Parathyroid adenoma (tissue), 2 donors: ENCODE measurements at regions not wholly inside any gene's neighbourhood (a gene's known extent, or its start where the extent isn't known, plus 50 kb on each side); places are given as distances from the start of the nearest gene placed in this dataset.

Experiments
- H2AFZ ChIP-seq: fragments of 300-600 bp; sonication (generic); one replicate; pipeline ENCODE4 v1.7.0; 2017; ENCODE audit warnings: antibody characterized with exemption, mild to moderate bottlenecking
- H3K27ac ChIP-seq: fragments of 300-600 bp; sonication (generic); one replicate; pipeline ENCODE4 v1.7.0; 2017
- H3K27me3 ChIP-seq: fragments of 300-600 bp; sonication (generic); one replicate; pipeline ENCODE4 v1.7.0; 2017; ENCODE audit warnings: low read length; ENCODE audit not compliant: control insufficient read depth, insufficient read depth
- H3K36me3 ChIP-seq: fragments of 300-600 bp; sonication (generic); one replicate; pipeline ENCODE4 v1.7.0; 2017; ENCODE audit warnings: low read length; ENCODE audit not compliant: control insufficient read depth, insufficient read depth
- H3K4me1 ChIP-seq: fragments of 300-600 bp; sonication (generic); one replicate; pipeline ENCODE4 v1.7.0; 2017; ENCODE audit warnings: control low read depth
- H3K4me2 ChIP-seq: fragments of 300-600 bp; sonication (generic); one replicate; pipeline ENCODE4 v1.7.0; 2017; ENCODE audit warnings: low read length
- H3K4me3 ChIP-seq: fragments of 300-600 bp; sonication (generic); one replicate; pipeline ENCODE4 v1.7.0; 2017; ENCODE audit warnings: low read depth, low read length
- H3K79me2 ChIP-seq: fragments of 300-600 bp; sonication (generic); one replicate; pipeline ENCODE4 v1.7.0; 2017; ENCODE audit warnings: control low read depth
- H3K9ac ChIP-seq: fragments of 300-600 bp; sonication (generic); one replicate; pipeline ENCODE4 v1.7.0; 2017; ENCODE audit warnings: mild to moderate bottlenecking
- H3K9me3 ChIP-seq: fragments of 300-600 bp; sonication (generic); one replicate; pipeline ENCODE4 v1.7.0; 2017; ENCODE audit warnings: low read length; ENCODE audit not compliant: control insufficient read depth
- TF ChIP-seq, protein P1 (sequence below): fragments of 300-600 bp; sonication (generic); IDR thresholded peaks from one replicate; pipeline ENCODE4 v1.7.0; 2017; ENCODE audit warnings: antibody characterized with exemption, mild to moderate bottlenecking
- donor health status: primary hyperparathyroidism.

DNA sequence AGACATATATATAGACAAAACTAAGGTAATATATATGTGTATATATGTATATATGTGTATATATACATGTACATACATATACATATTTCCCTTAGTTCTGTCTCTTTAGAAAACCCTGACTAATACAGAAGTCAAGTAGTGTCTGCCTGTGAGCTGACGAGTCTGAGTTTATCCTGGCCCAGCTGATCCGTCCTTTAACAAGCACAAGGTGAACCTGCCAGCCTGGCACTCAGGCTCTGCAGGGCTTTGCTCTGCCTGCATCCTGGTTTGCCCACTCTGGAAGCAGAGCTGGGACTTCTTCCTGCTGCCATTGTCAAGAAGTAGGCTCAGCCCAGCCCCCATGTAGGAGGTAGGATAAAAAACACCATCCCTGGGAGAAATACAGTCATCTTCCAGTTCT lies 388.0 kb downstream of the ICE1 start:
- Histone ChIP-seq H3K27me3 (no peaks in the 10 kb centered on the region), H3K9ac (no peak overlapping the region), H3K79me2 (no peaks in the 10 kb centered on the region), H3K27ac (no peak overlapping the region), H3K4me1 (no peaks in the 10 kb centered on the region), H2AFZ (no peak overlapping the region), H3K4me2 (no peak overlapping the region), H3K4me3 (no peak overlapping the region), H3K9me3 (no peaks in the 10 kb centered on the region), H3K36me3 (no peaks in the 10 kb centered on the region)
- TF ChIP-seq, protein P1, sequence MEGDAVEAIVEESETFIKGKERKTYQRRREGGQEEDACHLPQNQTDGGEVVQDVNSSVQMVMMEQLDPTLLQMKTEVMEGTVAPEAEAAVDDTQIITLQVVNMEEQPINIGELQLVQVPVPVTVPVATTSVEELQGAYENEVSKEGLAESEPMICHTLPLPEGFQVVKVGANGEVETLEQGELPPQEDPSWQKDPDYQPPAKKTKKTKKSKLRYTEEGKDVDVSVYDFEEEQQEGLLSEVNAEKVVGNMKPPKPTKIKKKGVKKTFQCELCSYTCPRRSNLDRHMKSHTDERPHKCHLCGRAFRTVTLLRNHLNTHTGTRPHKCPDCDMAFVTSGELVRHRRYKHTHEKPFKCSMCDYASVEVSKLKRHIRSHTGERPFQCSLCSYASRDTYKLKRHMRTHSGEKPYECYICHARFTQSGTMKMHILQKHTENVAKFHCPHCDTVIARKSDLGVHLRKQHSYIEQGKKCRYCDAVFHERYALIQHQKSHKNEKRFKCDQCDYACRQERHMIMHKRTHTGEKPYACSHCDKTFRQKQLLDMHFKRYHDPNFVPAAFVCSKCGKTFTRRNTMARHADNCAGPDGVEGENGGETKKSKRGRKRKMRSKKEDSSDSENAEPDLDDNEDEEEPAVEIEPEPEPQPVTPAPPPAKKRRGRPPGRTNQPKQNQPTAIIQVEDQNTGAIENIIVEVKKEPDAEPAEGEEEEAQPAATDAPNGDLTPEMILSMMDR = no peak

DNA sequence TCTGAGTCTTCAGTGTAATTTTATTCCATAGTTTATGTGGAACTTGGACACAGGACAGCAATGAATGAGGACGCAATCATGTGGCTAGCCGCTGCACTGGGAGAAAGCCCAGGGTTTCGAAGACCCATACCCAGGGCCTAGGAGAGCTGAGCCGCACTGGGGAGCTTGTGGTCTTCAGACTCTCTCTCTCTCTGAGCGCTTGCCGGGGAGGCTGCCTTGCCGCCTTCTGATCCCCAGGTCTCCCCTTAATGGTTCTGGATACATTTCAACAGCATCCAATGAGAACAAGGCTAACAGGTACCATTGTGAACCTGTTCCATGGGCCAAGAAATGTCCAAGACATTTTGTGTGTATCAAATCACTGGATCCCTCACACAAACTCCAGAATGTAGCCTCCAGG lies 383.4 kb downstream of the ICE1 start:
- Histone ChIP-seq H2AFZ (no peak overlapping the region), H3K9me3 (no peaks in the 10 kb centered on the region), H3K36me3 (no peaks in the 10 kb centered on the region), H3K4me2 (no peak overlapping the region), H3K9ac (no peak overlapping the region), H3K27ac (no peak overlapping the region), H3K4me3 (no peak overlapping the region), H3K79me2 (no peaks in the 10 kb centered on the region), H3K4me1 (no peaks in the 10 kb centered on the region), H3K27me3 (no peaks in the 10 kb centered on the region)
- TF ChIP-seq, protein P1 = no peak

DNA sequence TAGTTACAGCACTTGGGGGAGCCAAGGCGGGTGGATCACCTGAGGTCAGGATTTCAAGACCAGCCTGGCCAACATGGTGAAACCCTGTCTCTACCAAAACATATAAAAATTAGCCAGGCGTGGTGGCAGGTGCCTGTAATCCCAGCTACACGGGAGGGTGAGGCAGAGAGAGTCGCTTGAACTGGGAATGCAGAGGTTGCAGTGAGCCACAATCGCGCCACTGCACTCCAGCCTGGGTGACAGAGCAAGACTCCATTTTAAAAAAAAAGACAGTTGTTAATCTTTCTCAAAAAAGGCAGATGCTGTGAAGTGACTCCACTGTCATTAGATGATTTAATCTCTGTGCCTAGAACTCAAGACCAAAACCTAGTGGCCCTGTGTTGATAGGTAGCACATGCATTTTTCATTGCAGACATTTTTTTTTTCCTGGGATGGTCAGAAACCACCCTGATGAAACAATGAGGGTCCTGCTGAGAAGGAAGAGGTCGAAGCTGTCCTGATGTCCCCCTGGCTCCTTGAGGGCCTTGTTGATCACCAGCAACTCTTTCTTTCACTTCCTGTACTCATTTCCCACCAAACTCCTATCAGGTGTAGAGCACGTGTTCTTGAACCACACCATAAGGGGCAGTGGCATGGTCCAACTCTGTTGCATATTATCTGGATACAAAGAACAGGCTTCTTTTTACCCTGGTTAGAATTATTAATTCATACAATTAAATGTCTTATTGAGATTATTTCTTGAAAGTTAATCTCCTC lies 382.2 kb downstream of the ICE1 start:
- H3K27ac ChIP-seq = no peak overlapping the region
- no peak overlapping the region for H2AFZ ChIP-seq
- no peak overlapping the region for H3K4me2 ChIP-seq
- no peak overlapping the region for H3K9ac ChIP-seq
- H3K4me1 ChIP-seq = no peaks in the 10 kb centered on the region
- H3K9me3 ChIP-seq = no peaks in the 10 kb centered on the region
- H3K79me2 ChIP-seq = no peaks in the 10 kb centered on the region
- H3K4me3 ChIP-seq = no peak overlapping the region
- H3K36me3 ChIP-seq = no peaks in the 10 kb centered on the region
- TF ChIP-seq, protein P1 = no peak
- no peaks in the 10 kb centered on the region for H3K27me3 ChIP-seq

DNA sequence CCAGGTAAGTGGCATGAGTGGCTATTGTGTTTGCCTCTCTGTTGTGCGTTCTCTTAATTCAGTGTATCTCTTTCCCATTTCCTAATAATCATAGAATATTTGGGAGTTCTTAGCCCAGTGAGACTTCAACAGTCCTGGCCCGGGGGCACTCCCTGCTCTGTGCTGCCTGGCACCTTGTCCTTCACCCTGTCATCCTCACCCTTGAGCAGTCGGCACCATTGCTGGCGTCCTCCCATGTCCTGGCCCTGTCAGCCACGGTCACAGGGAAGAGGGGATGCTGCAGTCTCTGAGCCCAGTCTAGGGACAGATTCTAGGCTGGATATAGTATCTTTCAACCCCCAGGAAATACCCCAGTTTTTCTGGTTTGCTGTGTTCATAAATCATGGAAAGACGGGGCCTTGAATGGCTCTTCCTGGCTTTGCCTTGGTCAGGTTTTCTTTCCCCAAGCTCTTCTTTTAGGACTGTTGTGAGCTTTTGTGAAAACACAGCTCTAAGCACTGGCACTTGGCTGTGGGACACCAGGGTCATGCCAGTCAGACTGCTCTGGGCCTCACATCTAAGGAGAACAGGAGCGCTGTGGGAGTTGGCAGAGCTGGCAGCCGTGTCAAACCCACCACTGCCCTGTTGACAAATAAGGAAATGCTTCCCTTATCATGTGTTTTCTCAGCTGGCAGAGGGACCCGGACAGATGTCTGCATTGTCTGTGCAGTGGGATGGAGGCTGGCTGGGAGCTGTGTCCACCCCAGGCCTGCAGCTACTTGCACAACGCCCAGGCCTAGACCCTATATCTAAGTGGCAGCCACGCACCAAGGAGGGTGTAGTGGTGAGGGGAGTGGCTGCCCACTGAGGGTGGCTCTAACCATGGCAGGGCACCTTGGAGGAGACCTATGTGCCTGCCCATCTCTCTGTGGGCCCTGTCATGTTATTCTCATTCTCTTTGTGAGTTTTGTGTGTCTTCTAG lies 378.6 kb downstream of the ICE1 start:
- TF ChIP-seq, protein P1 = no peak
- Histone ChIP-seq H3K27me3 (no peaks in the 10 kb centered on the region), H3K9ac (no peak overlapping the region), H3K4me2 (no peak overlapping the region), H3K27ac (no peak overlapping the region), H2AFZ (no peak overlapping the region), H3K4me3 (no peak overlapping the region), H3K9me3 (no peaks in the 10 kb centered on the region), H3K36me3 (no peaks in the 10 kb centered on the region), H3K79me2 (no peaks in the 10 kb centered on the region), H3K4me1 (no peaks in the 10 kb centered on the region)
